Urothelium cell line (cell line): ENCODE measurements at regions not wholly inside any gene's neighbourhood (a gene's known extent, or its start where the extent isn't known, plus 50 kb on each side); places are given as distances from the start of the nearest gene placed in this dataset.
"Not testable (repeated sequence)": the region's sequence is repeated elsewhere in the genome, so short reads cannot be mapped to it uniquely, and the experiment has no call there.

ENCODE experiments used
- DNase-seq: peaks from one replicate; pipeline ENCODE4 v3.0.0; 2011; ENCODE audit warnings: low spot score, mixed read lengths
- FAIRE-seq: peaks from 2 replicates; lab custom pipeline; 2011; peaks lifted over from hg19 to GRCh38; lab: Jason Lieb, UNC

DNA sequence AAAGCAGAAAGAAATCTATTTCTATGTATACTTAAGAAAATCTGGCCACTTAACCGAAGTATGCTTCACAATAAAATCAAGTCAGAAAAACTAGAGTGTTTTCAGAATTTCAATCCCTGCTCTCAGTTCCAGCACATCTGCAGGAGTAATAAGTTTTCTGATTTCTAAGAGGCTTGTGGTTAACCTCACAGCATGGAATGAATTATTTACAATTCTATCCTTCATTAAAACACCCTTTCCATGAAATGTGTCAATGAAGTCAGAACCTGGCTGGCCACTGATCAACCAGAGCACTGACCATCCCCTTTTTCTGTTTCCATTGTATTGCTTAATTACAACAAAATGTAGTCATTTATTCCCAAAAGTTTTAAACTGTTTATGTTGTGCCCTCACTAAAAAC lies 781.4 kb upstream of the INTU start:
- no peak for FAIRE-seq
- peak; percentile 8 for DNase-seq

- DNase-seq: no peak
- no peak for FAIRE-seq
Observed at GRCh38 chr4:126853715-126854114, 779.0 kb upstream of the INTU start.

DNA sequence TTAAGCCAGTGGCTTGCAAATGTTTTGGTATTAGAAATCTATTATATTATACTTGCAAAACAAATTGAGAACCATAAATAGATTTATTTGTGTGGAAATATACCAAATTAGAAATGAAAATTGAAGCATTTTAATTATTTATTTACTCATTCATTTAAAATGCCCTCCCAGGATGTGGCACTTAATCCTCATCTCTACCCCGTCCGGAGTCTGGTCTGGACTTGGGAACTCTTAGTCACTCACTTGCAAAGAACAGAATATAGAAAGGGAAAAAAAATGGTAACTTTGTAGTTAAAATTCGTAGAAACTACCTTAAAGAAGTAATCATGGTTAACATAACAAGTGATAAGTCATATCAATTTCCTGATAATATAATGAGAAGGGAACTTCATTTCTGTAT lies 775.9 kb upstream of the INTU start:
- no peak for DNase-seq
- FAIRE-seq: no peak

GRCh38 chr4:126859314-126859713 lies 773.4 kb upstream of the INTU start:
- no peak for FAIRE-seq
- no peak for DNase-seq

DNA sequence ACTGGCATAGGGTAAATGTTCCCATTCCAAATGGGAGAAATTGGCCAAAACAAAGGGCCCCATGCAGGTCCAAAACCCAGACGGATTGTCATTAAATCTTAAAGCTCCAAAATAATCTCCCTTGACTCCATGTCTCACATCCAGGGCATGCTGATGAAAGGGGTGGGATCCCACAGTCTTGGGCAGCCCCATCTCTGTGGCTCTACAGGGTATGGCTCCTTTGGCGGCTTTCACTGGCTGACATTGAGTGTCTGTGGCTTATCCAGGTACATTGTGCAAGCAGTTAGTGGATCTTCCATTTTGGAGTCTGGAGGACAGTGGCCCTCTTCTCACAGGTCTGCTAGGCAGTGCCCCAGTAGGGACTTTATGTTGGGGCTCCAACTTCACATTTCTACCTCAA lies 772.9 kb upstream of the INTU start:
- DNase-seq (no peak), FAIRE-seq (no peak)

DNA sequence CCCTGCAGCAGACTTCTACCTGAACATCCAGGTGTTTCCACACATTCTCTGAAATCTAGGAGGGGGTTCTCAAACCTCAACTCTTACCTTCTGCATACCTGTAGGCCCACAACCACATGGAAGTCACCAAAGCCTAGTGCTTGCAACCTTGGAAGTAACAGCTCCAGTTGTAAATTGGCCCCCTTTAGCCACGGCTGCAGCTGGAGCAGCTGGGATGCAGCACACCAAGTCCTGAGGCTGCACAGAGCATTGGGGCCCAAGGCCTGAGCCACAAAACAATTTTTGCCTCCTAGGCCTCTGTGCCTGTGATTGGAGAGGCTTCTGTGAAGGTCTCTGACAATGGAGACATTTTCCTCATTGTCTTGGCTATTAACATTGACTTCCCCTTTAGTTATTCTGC lies 772.4 kb upstream of the INTU start:
- no peak for FAIRE-seq

DNA sequence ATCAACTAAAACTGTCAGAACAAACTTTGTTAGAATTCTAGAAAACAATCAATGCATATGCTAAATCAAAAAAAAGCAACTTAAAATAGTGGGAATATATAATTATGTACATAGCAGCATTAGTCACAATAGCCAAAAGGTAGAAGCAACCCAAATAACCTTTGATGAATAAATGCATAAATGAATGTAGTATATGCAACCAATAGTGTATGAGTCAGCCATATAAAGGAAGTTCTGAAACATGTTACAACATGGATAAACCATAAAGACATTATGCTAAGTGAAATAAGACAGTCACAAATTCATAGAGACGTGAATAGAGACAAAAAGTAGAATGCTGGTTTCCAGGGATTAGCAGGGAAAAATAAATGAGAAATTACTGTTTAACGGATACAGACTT lies 762.8 kb upstream of the INTU start:
- DNase-seq (no peak), FAIRE-seq (no peak)

More for the DNA sequence above, 772.4 kb upstream of the INTU start:
- DNase-seq: no peak

DNA sequence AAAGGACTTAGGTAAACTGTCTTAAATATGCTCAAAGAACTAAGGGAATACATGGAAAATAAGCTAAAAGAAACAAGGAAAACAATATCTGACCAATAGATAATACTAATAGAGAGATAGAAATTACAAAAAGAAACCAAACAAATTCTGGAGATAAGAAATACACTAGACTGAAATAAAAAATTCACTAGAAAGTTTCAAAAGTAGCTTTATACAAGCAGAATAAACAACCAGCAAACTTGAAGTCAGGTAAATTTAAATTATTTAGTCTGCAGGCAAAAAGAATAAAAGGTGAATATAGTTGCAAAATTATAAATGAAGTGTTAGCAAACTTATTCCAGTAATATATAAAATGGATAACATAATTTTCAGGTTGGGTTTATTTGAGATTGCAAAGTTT lies 760.9 kb upstream of the INTU start:
- DNase-seq: no peak
- no peak for FAIRE-seq

DNA sequence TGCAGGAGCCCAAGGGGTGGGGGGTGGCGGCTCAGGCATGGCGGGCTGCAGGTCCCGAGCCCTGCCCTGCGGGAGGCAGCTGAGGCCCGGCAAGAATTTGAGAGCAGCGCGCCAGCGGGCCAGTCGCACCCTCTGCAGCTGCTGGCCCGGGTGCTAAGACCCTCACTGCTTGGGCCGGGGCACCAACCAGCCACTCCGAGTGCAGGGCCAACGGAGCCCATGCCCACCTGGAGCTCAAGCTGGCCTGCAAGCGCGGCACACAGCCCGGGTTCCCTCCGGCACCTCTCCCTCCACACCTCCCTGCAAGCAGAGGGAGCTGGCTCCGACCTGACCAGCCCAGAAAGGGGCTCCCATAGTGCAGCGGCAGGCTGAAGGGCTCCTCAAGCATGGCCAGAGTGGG lies 758.2 kb upstream of the INTU start:
- no peak for DNase-seq
- FAIRE-seq: no peak

GRCh38 chr4:126888968-126889367 lies 743.8 kb upstream of the INTU start:
- FAIRE-seq (no peak), DNase-seq (no peak)

DNA sequence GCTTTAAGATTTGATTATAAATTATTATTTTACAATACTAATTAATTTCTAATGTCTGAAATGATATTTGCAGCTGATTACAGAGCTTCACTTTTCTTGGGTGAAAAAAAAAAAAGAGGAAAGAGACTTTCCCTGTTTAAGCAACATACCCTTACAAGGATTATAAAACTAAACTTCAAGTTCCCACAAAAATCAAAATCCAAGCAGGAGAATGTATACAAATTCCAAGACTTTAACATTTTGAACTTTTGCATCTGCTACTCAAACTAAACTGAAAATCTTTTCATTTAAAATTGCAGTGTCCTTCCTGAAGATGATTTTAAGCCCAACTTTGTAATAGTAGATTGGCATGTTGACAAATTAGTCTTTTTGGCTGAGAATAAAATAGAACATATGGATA lies 742.4 kb upstream of the INTU start:
- DNase-seq: no peak

DNA sequence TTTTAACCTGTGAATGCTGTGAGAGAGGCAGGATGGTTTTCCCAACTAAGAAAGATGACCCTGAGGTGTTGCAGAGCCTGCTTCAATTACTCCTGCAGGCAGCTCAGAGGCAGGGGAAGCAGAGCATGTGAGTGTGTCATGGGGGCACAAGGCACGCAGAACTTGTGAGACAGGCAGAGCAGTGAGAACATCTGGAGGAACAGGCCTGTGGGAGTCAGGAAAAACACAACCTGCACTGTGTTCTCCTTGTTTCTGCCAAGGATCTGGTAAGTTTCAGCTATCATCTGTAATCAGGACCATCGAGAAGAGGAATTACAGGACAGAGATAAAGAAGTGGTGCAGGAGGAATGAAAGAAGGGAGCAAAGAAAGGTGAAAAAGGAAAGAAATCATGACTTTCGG lies 741.8 kb upstream of the INTU start:
- DNase-seq: no peak
- FAIRE-seq: no peak

More for the DNA sequence above, 742.4 kb upstream of the INTU start:
- FAIRE-seq: no peak

DNA sequence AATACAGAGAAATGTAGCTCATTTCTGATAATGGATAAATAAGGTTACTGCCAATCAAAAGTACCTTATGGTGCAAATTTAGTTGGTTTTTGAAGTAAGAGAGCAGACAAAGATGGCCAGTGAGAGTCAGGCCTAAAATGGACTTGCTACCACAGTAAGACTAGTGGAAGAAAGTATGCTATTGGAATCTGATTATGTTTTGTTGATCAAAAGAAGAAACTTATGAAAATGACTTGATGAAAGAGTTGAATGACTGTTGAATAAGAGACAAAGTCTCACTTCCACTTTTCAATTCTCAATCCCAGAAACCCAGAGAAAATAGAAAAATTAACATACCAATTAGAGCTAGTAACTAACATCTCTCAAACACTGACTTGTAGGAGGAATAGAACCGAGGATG lies 737.8 kb upstream of the INTU start:
- no peak for FAIRE-seq
- DNase-seq: no peak

- DNase-seq (no peak), FAIRE-seq (no peak)
Observed at GRCh38 chr4:126895988-126896570, 736.7 kb upstream of the INTU start.

DNA sequence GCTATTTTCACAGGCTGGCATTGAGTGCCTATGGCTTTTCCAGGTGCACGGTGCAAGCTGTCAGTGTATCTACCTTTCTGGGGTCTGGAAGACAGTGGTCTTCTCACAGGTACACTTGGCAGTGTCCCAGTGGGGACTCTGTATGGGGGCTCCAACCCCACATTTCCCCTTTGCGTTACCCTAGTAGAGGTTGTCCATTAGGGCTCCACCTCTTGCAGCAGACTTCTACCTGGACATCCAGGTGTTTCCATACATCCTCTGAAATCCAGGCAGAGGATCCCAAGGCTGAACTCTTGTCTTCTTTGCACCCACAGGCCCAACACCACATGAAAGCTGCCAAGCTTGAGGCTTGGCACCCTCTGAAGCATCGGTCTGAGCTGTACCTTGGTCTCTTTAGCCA lies 735.7 kb upstream of the INTU start:
- DNase-seq: no peak
- FAIRE-seq: no peak

DNA sequence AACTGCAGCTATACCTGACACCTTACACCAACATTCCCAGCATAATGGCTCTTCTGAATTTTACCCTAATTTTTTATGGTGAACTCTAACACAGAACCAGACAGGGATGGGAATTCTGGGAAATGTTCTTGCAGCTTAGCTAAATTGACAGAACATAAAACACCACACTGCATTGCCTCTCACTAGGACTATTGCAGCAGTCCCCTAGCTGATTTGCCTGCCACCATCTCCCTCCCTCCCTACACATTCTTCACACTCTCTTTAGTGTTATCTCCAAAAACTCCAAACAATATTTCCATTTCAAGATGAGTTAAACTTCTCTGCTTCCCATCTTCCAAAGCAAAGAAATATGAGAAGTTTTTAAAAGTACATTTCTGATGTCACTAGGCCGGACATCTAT lies 733.9 kb upstream of the INTU start:
- no peak for DNase-seq
- no peak for FAIRE-seq

DNA sequence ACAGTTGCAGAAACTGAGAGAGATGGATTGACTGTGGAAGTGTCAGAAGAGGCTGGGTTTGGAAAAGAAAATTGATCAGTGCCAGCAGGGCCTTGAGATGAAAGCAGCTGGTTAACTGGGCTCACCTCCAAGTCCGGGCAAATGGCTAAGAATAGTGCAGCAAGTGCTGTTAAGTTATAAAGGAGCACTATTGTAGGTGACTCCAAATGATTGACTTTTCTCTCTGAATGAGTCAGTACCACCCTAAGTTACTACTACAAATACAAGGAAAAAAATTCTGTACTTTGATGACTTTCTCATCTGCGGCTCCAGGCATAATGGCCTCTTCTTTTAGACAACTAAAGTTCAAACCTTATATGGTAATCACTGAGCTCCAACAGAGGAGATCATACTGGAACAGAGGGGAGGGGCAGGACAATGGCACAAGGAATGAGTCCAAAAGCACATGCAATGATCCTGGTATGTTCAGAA lies 733.4 kb upstream of the INTU start:
- peak; percentile 24 for DNase-seq
- no peak for FAIRE-seq

DNA sequence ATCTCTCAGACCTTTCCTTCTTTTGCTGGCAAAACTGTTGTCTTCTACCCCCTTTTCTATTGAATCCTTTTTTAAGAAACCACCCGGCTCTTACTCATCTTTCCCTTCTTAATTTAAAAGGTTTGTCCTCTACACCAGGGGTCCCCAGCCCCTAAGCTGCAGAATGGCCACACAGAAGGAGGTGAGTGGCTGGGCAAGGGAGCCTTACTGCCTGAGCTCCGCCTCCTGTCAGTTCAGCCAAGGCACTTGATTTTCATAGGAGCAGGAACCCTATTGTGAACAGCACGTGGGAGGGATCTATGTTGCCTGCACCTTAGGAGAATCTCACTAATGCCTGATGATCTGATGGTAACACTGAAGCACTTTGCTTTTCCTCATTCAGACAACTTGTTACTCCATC lies 726.3 kb upstream of the INTU start:
- no peak for FAIRE-seq
- no peak for DNase-seq

DNA sequence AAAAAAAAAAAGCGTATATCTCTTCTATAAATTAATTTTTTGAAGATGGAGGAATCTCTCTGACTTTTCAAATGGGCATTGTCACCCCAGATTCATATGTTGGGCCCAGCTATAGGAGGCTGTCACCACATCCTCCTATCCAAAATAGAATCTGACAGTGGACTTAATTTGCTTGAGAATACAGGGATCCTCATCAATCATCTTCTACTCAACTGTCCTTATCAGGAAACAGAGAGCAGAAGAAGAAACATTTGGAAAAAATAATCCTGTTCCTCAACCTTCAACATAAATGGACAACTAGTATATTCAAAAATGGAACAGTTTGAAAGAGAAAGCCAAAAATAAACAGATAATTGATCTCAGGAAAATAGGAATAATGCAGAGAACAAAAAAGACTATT lies 725.4 kb upstream of the INTU start:
- DNase-seq: no peak
- no peak for FAIRE-seq

GRCh38 chr4:126916049-126916625 lies 716.6 kb upstream of the INTU start:
- no peak for FAIRE-seq
- no peak for DNase-seq

DNA sequence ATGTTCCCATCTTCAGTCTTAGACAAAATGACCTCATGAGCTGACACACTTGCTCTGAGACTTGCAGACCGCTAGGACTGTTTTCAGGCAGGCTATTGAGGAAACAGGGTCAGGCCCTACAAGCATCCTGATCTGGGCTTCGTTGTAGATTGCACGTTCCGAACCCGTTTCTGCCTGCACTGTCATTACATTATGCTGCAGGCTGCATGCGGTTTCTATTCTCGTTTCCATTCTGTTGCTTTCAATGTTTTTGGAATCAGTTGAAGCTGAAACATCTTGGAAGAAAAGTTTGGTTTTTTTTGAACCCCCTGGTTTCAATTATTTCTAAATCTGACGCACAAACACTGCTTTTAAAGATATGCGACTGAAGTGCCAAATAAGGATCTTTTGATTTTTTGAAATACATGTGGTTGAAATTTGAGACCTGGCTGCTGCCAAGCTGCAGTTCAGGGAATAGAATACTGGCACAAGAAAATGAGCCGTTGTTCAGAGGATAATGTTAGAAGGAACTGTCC lies 716.1 kb upstream of the INTU start:
- no peak for FAIRE-seq

GRCh38 chr4:126922328-126922938 lies 710.3 kb upstream of the INTU start:
- FAIRE-seq, DNase-seq: not testable (repeated sequence)

More for the DNA sequence above, 716.1 kb upstream of the INTU start:
- DNase-seq: no peak
